ENCODE measurements at regions not wholly inside any gene's neighbourhood (a gene's known extent, or its start where the extent isn't known, plus 50 kb on each side); places are given as distances from the start of the nearest gene placed in this dataset.
A peak's percentile ranks its signal among the peaks of the same experiment; 100 is the strongest.

DNA sequence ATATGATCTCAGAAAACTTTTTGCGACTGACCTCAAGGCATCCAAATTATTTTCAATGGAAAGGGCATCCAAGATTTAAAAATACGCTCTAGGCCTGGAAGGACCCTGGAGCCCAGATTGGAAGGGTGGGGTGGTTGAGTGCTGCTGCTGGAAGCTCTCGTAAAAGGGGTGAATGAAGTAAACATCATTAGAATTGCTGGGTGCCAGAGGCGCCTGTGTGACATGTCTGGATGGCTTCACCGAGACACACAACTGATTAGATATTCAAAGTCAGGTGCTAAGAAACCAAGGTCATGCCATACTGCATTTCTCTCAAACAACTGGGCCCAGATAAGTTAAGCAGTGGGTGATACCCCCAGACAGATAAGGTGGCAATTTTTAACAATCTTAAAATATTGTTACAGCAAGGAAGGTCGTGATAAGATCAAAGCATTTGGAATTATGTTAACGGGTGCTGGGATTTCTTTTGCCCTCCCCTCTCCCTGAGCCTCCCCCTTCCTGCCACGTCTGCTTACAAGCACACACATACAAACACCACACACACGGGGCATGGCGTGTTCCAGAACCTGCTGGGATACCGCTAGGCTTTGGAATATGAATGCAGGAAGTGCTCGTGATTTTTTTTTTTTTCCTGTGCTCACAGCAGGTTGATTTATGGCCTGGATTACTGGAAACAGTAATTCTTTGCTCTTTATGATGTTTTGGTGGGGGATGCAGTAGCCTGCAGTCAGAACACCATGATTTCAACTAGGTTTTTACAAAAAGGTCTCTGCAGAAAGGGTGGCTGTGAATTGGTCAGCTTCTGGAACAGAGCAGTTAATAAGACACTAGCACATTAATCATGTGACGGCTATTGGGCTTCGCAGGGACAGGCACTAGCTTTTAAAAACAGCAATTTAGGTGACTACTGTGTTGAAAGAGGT is 551.2 kb downstream of the QKI start:
- no peak overlapping the region for H4K5ac ChIP-seq (ENCODE audit: low read depth, low read length)
- BruUV-seq (replicated peaks), result no TSS peak
- H3K4me3 ChIP-seq (ENCODE audit: insufficient read depth, low read depth, low read length), result no peak overlapping the region
- no peaks in the 10 kb centered on the region for H3K79me1 ChIP-seq (ENCODE audit: low read depth in 1 of 2, low read length in 2 of 2)
- H3K14ac ChIP-seq (replicated peaks; ENCODE audit: low read depth, low read length), result no peak overlapping the region
- no peak overlapping the region for H2BK120ac ChIP-seq (ENCODE audit: low read depth, low read length)
- H3K27me3 ChIP-seq (ENCODE audit: control insufficient read depth, insufficient read depth, low read length), result no peaks in the 10 kb centered on the region
- ATAC-seq (ENCODE audit: low read depth) (no peak), DNase-seq (no peak)
- H4K8ac ChIP-seq (ENCODE audit: low read depth in 2 of 2, low read length in 2 of 2), result no peak overlapping the region
- no peak for TF ChIP-seq CEBPB (IDR thresholded peaks at IDR 0.05; ENCODE audit: low read depth, low read length)
- no peaks in the 10 kb centered on the region for H3K9me3 ChIP-seq (ENCODE audit: control insufficient read depth, insufficient read depth, low read length)
- H4K91ac ChIP-seq (ENCODE audit: insufficient read depth, low read depth, low read length), result no peak overlapping the region
- 62% methylated on average over 4 of the region's 14 CpGs; no CpG with 5 or more reads in 1 of the 2 experiments for WGBS, 2 experiments (ENCODE audit: extremely low coverage in 2 of 2, insufficient read length in 1 of 2)
- no peaks in the 10 kb centered on the region for H3K36me3 ChIP-seq (ENCODE audit: control insufficient read depth, insufficient read depth, low read length)
- no peaks in the 10 kb centered on the region for H4K20me1 ChIP-seq (ENCODE audit: insufficient read depth, low read length)
- no peaks in the 10 kb centered on the region for H3K9me1 ChIP-seq (ENCODE audit: insufficient read depth, low read length)
- no peak overlapping the region for H3K18ac ChIP-seq (ENCODE audit: low read depth, low read length)
- no peak overlapping the region for H2BK15ac ChIP-seq (ENCODE audit: low read depth, low read length)
- no peak overlapping the region for H2AK5ac ChIP-seq (ENCODE audit: low read depth, low read length)
- no peak overlapping the region for H2BK20ac ChIP-seq (ENCODE audit: low read depth, low read length)
- in situ Hi-C loops (cut with MboI; ENCODE audit: low sequenced_read_pairs), result loop anchor here (25.0 kb wide), 1 partner anchor 378 kb away; no protein-coding TSS in a partner anchor
- no peak overlapping the region for H2BK5ac ChIP-seq (ENCODE audit: low read depth, low read length, poor library complexity, severe bottlenecking)
- H3K9ac ChIP-seq (ENCODE audit: low read depth, low read length), result no peak overlapping the region
- intact Hi-C loops (cut with micrococcal nuclease), result loop anchor here (10.0 kb wide), 1 partner anchor 1079 kb away; no protein-coding TSS in a partner anchor
- H2AFZ ChIP-seq (replicated peaks; ENCODE audit: low read length, poor library complexity), result peak overlapping the region; percentile 76
- H3K23ac ChIP-seq (ENCODE audit: low read depth, low read length), result no peak overlapping the region
- H3K4me1 ChIP-seq (ENCODE audit: control insufficient read depth, insufficient read depth, low read length), result 0 out of 2 replicates have a peak, but pooled peaks cover 1% of the 10 kb centered on the region
- dilution Hi-C loops (cut with HindIII; ENCODE audit: low sequenced_read_pairs, unreplicated experiment), result no loop called here
- no peak overlapping the region for H3K27ac ChIP-seq (ENCODE audit: insufficient read depth, low read length)
- CTCF ChIA-PET, result interaction anchor here (0.7 to 1.2 kb wide), 2 partner anchors 14 to 151 kb away, joined by 3 read pairs; no protein-coding TSS in a partner anchor
- no peak overlapping the region for H3K4me2 ChIP-seq (ENCODE audit: low read depth, low read length)
- POLR2A ChIA-PET (ENCODE audit: unreplicated experiment), result no interaction called here
- H3K56ac ChIP-seq (ENCODE audit: extremely low read depth, insufficient read depth, low read length), result no peak overlapping the region
- H3K4ac ChIP-seq (ENCODE audit: low read depth, low read length), result no peak overlapping the region
- peak overlapping the region; percentile 2 for H2AK9ac ChIP-seq (replicated peaks; ENCODE audit: low read depth, low read length, poor library complexity)

Data from IMR-90 (cell line).